ENCODE measurements at regions not wholly inside any gene's neighbourhood (a gene's known extent, or its start where the extent isn't known, plus 50 kb on each side); places are given as distances from the start of the nearest gene placed in this dataset.

- H3K36me3 ChIP-seq (ENCODE audit: control insufficient read depth in 4 of 4, insufficient read depth in 3 of 4, low read depth in 1 of 4, low read length in 3 of 4), result no peaks in the 10 kb centered on the region
- no peak for DNase-seq (ENCODE audit: low spot score)
- no peak for TF ChIP-seq HNF4G (IDR thresholded peaks at IDR 0.05)
- TF ChIP-seq HNF4A (conservative IDR thresholded peaks at IDR 0.05), result no peak
- no peak overlapping the region for H3K9ac ChIP-seq (ENCODE audit: low read depth in 1 of 2, low read length in 2 of 2)
- no peak overlapping the region for H3K27ac ChIP-seq (ENCODE audit: low read depth in 1 of 2, low read length in 2 of 2)
- H3K27me3 ChIP-seq (ENCODE audit: control insufficient read depth in 4 of 4, insufficient read depth in 4 of 4, low read length in 3 of 4), result no peaks in the 10 kb centered on the region
- WGBS, result 90% methylated on average over 1 of the region's 1 CpG
- H3K4me3 ChIP-seq (ENCODE audit: low read depth in 1 of 3, low read length in 3 of 3), result no peak overlapping the region
- no peaks in the 10 kb centered on the region for H3K9me3 ChIP-seq (ENCODE audit: control insufficient read depth in 4 of 4, low read length in 3 of 4)
- peaks cover 0 to 3% (median 1%) of the 10 kb centered on the region in 4 donors for H3K4me1 ChIP-seq (ENCODE audit: control insufficient read depth in 4 of 4, insufficient read depth in 4 of 4, low read length in 3 of 4)
Observed at GRCh38 chr2:185899366-185899765, 160.8 kb downstream of the FSIP2 start.

GRCh38 chr2:185919155-185919554 lies 180.6 kb downstream of the FSIP2 start:
- no peak overlapping the region for H3K9ac ChIP-seq (ENCODE audit: low read depth in 1 of 2, low read length in 2 of 2)
- WGBS, result 86% methylated on average over 1 of the region's 1 CpG
- H3K4me1 ChIP-seq (ENCODE audit: control insufficient read depth in 4 of 4, insufficient read depth in 4 of 4, low read length in 3 of 4), result no peaks in the 10 kb centered on the region
- no peak for DNase-seq (ENCODE audit: low spot score)
- H3K36me3 ChIP-seq (ENCODE audit: control insufficient read depth in 4 of 4, insufficient read depth in 3 of 4, low read depth in 1 of 4, low read length in 3 of 4), result no peaks in the 10 kb centered on the region
- no peaks in the 10 kb centered on the region for H3K27me3 ChIP-seq (ENCODE audit: control insufficient read depth in 4 of 4, insufficient read depth in 4 of 4, low read length in 3 of 4)
- H3K27ac ChIP-seq (ENCODE audit: low read depth in 1 of 2, low read length in 2 of 2), result no peak overlapping the region
- H3K4me3 ChIP-seq (ENCODE audit: low read depth in 1 of 3, low read length in 3 of 3), result no peak overlapping the region
- TF ChIP-seq RAD21 (IDR thresholded peaks at IDR 0.05) (no peak), FOXA2 (IDR thresholded peaks at IDR 0.05) (no peak), NR2F2 (IDR thresholded peaks at IDR 0.05) (no peak), RXRA (IDR thresholded peaks at IDR 0.05) (no peak), ATF3 (IDR thresholded peaks at IDR 0.05) (no peak), ZBTB33 (IDR thresholded peaks at IDR 0.05) (no peak), JUND (IDR thresholded peaks at IDR 0.05) (no peak), YY1 (IDR thresholded peaks at IDR 0.05) (no peak), FOXA1 (IDR thresholded peaks at IDR 0.05) (no peak), SP1 (IDR thresholded peaks at IDR 0.05) (no peak), CTCF (IDR thresholded peaks at IDR 0.05; ENCODE audit: low read depth, low read length, missing input control) (no peak), EGR1 (IDR thresholded peaks at IDR 0.05; ENCODE audit: low read depth in 2 of 2) (no peak)
- TF ChIP-seq, protein P1, sequence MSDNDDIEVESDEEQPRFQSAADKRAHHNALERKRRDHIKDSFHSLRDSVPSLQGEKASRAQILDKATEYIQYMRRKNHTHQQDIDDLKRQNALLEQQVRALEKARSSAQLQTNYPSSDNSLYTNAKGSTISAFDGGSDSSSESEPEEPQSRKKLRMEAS (IDR thresholded peaks at IDR 0.05), result no peak
- no peaks in the 10 kb centered on the region for H3K9me3 ChIP-seq (ENCODE audit: control insufficient read depth in 4 of 4, low read length in 3 of 4)

- Histone ChIP-seq H3K4me3 (ENCODE audit: low read depth in 1 of 3, low read length in 3 of 3) (no peak overlapping the region), H3K27me3 (ENCODE audit: control insufficient read depth in 4 of 4, insufficient read depth in 4 of 4, low read length in 3 of 4) (no peaks in the 10 kb centered on the region), H3K9me3 (ENCODE audit: control insufficient read depth in 4 of 4, low read length in 3 of 4) (no peaks in the 10 kb centered on the region), H3K4me1 (ENCODE audit: control insufficient read depth in 4 of 4, insufficient read depth in 4 of 4, low read length in 3 of 4) (no peaks in the 10 kb centered on the region), H3K27ac (ENCODE audit: low read depth in 1 of 2, low read length in 2 of 2) (no peak overlapping the region), H3K9ac (ENCODE audit: low read depth in 1 of 2, low read length in 2 of 2) (no peak overlapping the region), H3K36me3 (ENCODE audit: control insufficient read depth in 4 of 4, insufficient read depth in 3 of 4, low read depth in 1 of 4, low read length in 3 of 4) (no peaks in the 10 kb centered on the region)
- DNase-seq (ENCODE audit: low spot score), result no peak
- WGBS, result 91% methylated on average over 3 of the region's 3 CpGs
- TF ChIP-seq FOXA1 (IDR thresholded peaks at IDR 0.05), result no peak
- TF ChIP-seq, protein P1 (IDR thresholded peaks at IDR 0.05), result no peak
- TF ChIP-seq YY1 (IDR thresholded peaks at IDR 0.05), result no peak
- no peak for TF ChIP-seq HNF4A (conservative IDR thresholded peaks at IDR 0.05)
- TF ChIP-seq, protein P2, sequence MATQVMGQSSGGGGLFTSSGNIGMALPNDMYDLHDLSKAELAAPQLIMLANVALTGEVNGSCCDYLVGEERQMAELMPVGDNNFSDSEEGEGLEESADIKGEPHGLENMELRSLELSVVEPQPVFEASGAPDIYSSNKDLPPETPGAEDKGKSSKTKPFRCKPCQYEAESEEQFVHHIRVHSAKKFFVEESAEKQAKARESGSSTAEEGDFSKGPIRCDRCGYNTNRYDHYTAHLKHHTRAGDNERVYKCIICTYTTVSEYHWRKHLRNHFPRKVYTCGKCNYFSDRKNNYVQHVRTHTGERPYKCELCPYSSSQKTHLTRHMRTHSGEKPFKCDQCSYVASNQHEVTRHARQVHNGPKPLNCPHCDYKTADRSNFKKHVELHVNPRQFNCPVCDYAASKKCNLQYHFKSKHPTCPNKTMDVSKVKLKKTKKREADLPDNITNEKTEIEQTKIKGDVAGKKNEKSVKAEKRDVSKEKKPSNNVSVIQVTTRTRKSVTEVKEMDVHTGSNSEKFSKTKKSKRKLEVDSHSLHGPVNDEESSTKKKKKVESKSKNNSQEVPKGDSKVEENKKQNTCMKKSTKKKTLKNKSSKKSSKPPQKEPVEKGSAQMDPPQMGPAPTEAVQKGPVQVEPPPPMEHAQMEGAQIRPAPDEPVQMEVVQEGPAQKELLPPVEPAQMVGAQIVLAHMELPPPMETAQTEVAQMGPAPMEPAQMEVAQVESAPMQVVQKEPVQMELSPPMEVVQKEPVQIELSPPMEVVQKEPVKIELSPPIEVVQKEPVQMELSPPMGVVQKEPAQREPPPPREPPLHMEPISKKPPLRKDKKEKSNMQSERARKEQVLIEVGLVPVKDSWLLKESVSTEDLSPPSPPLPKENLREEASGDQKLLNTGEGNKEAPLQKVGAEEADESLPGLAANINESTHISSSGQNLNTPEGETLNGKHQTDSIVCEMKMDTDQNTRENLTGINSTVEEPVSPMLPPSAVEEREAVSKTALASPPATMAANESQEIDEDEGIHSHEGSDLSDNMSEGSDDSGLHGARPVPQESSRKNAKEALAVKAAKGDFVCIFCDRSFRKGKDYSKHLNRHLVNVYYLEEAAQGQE (IDR thresholded peaks at IDR 0.05), result no peak
- no peak for TF ChIP-seq HNF4G (IDR thresholded peaks at IDR 0.05)
- no peak for TF ChIP-seq RXRA (IDR thresholded peaks at IDR 0.05)
- no peak for TF ChIP-seq ZBTB33 (IDR thresholded peaks at IDR 0.05)
- no peak for TF ChIP-seq EGR1 (IDR thresholded peaks at IDR 0.05; ENCODE audit: low read depth in 2 of 2)
- no peak for TF ChIP-seq ATF3 (IDR thresholded peaks at IDR 0.05)
- no peak for TF ChIP-seq SP1 (IDR thresholded peaks at IDR 0.05)
- TF ChIP-seq JUND (IDR thresholded peaks at IDR 0.05), result no peak
Observed at GRCh38 chr2:185921048-185921756, 182.6 kb downstream of the FSIP2 start.

Measured in liver (tissue), 8 donors.